Epithelial cell of esophagus (primary cell): ENCODE measurements at regions not wholly inside any gene's neighbourhood (a gene's known extent, or its start where the extent isn't known, plus 50 kb on each side); places are given as distances from the start of the nearest gene placed in this dataset.
A peak's percentile ranks its signal among the peaks of the same experiment; 100 is the strongest.

ENCODE experiments used
- DNase-seq: peaks from one replicate; pipeline ENCODE4 v3.0.0; 2010; ENCODE audit warnings: low read depth
- H3K4me3 ChIP-seq: 2 replicates; pipeline ENCODE4 v1.5.1; 2011; ENCODE audit warnings: mild to moderate bottlenecking, low read length, control low read depth
- CTCF ChIP-seq: IDR thresholded peaks from 2 replicates; pipeline ENCODE4 v1.5.1; 2011; ENCODE audit warnings: low read depth, mild to moderate bottlenecking, low read length, control low read depth, inconsistent platforms; ENCODE audit not compliant: insufficient read depth; ENCODE audit errors: missing control alignments

- DNase-seq: no peak
- H3K4me3 ChIP-seq: no peak overlapping the region
- TF ChIP-seq CTCF: no peak
Observed at GRCh38 chrX:138769918-138770317, 58.4 kb upstream of the FGF13 start.

- DNase-seq: peak; percentile 65
- TF ChIP-seq CTCF: no peak
Observed at GRCh38 chrX:138765051-138765450, 53.5 kb upstream of the FGF13 start.

GRCh38 chrX:138763761-138764160 lies 52.2 kb upstream of the FGF13 start:
- peak; percentile 39 for DNase-seq
- H3K4me3 ChIP-seq: no peak overlapping the region
- TF ChIP-seq CTCF: no peak

More at GRCh38 chrX:138765051-138765450, 53.5 kb upstream of the FGF13 start:
- no peak overlapping the region for H3K4me3 ChIP-seq

GRCh38 chrX:138761380-138761779 lies 49.9 kb upstream of the FGF13 start:
- TF ChIP-seq CTCF: no peak
- DNase-seq: no peak
- no peak overlapping the region for H3K4me3 ChIP-seq
